H1 (cell line): ENCODE measurements at regions not wholly inside any gene's neighbourhood (a gene's known extent, or its start where the extent isn't known, plus 50 kb on each side); places are given as distances from the start of the nearest gene placed in this dataset.

Experiments used
- CTCF ChIA-PET: fragments of 300-600 bp; sonication (Branson Sonifier 250); formaldehyde crosslinking; loops from one replicate; lab custom pipeline; 2021; ENCODE audit not compliant: partially characterized antibody; lab: Charles Lee
- POLR2A ChIA-PET: fragments of 300-600 bp; sonication (Branson Sonifier 250); formaldehyde crosslinking; loops from one replicate; lab custom pipeline; 2021; ENCODE audit warnings: inconsistent platforms; ENCODE audit not compliant: partially characterized antibody; lab: Charles Lee
- DNase-seq, 2 experiments: peaks; one replicate each; pipeline versions ENCODE4 v3.0.0 to v3.0.0-alpha.2; 2010 to 2022; ENCODE audit warnings: low spot score in 2 of 2, low read depth in 1 of 2, mixed read lengths in 1 of 2
- FAIRE-seq: peaks from 2 replicates; lab custom pipeline; 2011; peaks lifted over from hg19 to GRCh38; lab: Jason Lieb, UNC
- H2AFZ ChIP-seq: 2 replicates; pipeline ENCODE4 v1.8.1; 2012; ENCODE audit warnings: low read length, inconsistent platforms
- H2AK5ac ChIP-seq: 2 replicates; pipeline ENCODE4 v1.6.1; 2013; ENCODE audit warnings: low read depth, low read length
- H2BK120ac ChIP-seq: replicated peaks from 2 replicates; pipeline ENCODE3; 2013; ENCODE audit warnings: low read depth, low read length, inconsistent platforms
- H2BK12ac ChIP-seq: 2 replicates; pipeline ENCODE4 v1.6.1; 2013; ENCODE audit warnings: low read depth, low read length
- H2BK15ac ChIP-seq: 2 replicates; pipeline ENCODE4 v1.6.1; 2013; ENCODE audit warnings: low read length
- H2BK20ac ChIP-seq: 2 replicates; pipeline ENCODE4 v1.6.1; 2013; ENCODE audit warnings: low read length
- H2BK5ac ChIP-seq: 2 replicates; pipeline ENCODE4 v1.6.1; 2013; ENCODE audit warnings: low read depth, low read length
- H3K14ac ChIP-seq: 2 replicates; pipeline ENCODE4 v1.6.1; 2013; ENCODE audit warnings: inconsistent platforms; ENCODE audit not compliant: insufficient read length
- H3K18ac ChIP-seq: 2 replicates; pipeline ENCODE4 v1.6.1; 2013; ENCODE audit warnings: low read length; ENCODE audit errors: extremely low read depth
- H3K23ac ChIP-seq: 2 replicates; pipeline ENCODE4 v1.6.1; 2013; ENCODE audit warnings: inconsistent platforms; ENCODE audit not compliant: insufficient read length
- H3K23me2 ChIP-seq: 2 replicates; pipeline ENCODE4 v1.6.1; 2013; ENCODE audit warnings: low read depth, low read length
- H3K27ac ChIP-seq: 2 replicates; pipeline ENCODE4 v1.6.1; 2011; ENCODE audit warnings: low read depth, low read length, inconsistent platforms
- H3K27me3 ChIP-seq, 4 experiments: replicated peaks in 1 of 4; 1 replicate in 1 of 4; 2 replicates in 3 of 4; pipeline versions ENCODE4 v1.6.1 to v1.8.1; 2011 to 2013; ENCODE audit warnings: low read length in 3 of 4, mild to moderate bottlenecking in 3 of 4, inconsistent platforms in 2 of 4, mixed read lengths in 2 of 4, moderate library complexity in 1 of 4; ENCODE audit not compliant: control insufficient read depth in 3 of 4, insufficient read depth in 3 of 4; ENCODE audit errors: extremely low read depth in 1 of 4
- H3K36me3 ChIP-seq, 4 experiments: 2 replicates each; pipeline versions ENCODE4 v1.6.1 to v1.8.1; 2011 to 2013; ENCODE audit warnings: mild to moderate bottlenecking in 4 of 4, low read length in 3 of 4, moderate library complexity in 2 of 4, control low read depth in 1 of 4, inconsistent platforms in 1 of 4; ENCODE audit not compliant: insufficient read depth in 4 of 4, control insufficient read depth in 2 of 4
- H3K4ac ChIP-seq: replicated peaks from 2 replicates; pipeline ENCODE3; 2013; ENCODE audit warnings: low read length, low read depth, mixed read lengths, inconsistent platforms; ENCODE audit not compliant: insufficient read length
- H3K4me1 ChIP-seq, 4 experiments: replicated peaks in 1 of 4; 1 replicate in 1 of 4; 2 replicates in 3 of 4; pipeline versions ENCODE4 v1.6.1 to v1.8.1; 2011 to 2013; ENCODE audit warnings: low read length in 3 of 4, inconsistent platforms in 2 of 4, mixed read lengths in 1 of 4; ENCODE audit not compliant: insufficient read depth in 4 of 4, control insufficient read depth in 3 of 4
- H3K4me2 ChIP-seq, 2 experiments: 2 replicates each; pipeline versions ENCODE4 v1.6.1 to v1.8.1; 2011 to 2013; ENCODE audit warnings: low read depth in 2 of 2, low read length in 2 of 2, control low read depth in 1 of 2, inconsistent platforms in 1 of 2, mild to moderate bottlenecking in 1 of 2; ENCODE audit not compliant: insufficient read depth in 1 of 2
- H3K4me3 ChIP-seq, 4 experiments: fragments of 200-600, 300-600 bp in 1 of 4; sonication (generic), shearing (Covaris generic), sonication (Bioruptor Twin) in 1 of 4; 2 replicates each; pipeline versions ENCODE4 v1.5.1 to v1.8.1; 2011 to 2016; ENCODE audit warnings: low read length in 4 of 4, low read depth in 3 of 4, control low read depth in 2 of 4, inconsistent platforms in 2 of 4, mild to moderate bottlenecking in 2 of 4, mixed read lengths in 1 of 4, moderate library complexity in 1 of 4; ENCODE audit not compliant: insufficient read depth in 2 of 4; ENCODE audit errors: extremely low read depth in 1 of 4
- H3K56ac ChIP-seq: replicated peaks from 2 replicates; pipeline ENCODE3; 2013; ENCODE audit warnings: low read depth, mild to moderate bottlenecking, mixed read lengths, low read length, inconsistent platforms; ENCODE audit not compliant: insufficient read length
- H3K79me1 ChIP-seq: 2 replicates; pipeline ENCODE4 v1.6.1; 2013; ENCODE audit warnings: low read depth, low read length, control low read depth
- H3K79me2 ChIP-seq, 2 experiments: 2 replicates each; pipeline versions ENCODE4 v1.6.1 to v1.8.1; 2012 to 2013; ENCODE audit warnings: low read length in 2 of 2, mild to moderate bottlenecking in 2 of 2, inconsistent platforms in 1 of 2; ENCODE audit not compliant: insufficient read depth in 2 of 2, control insufficient read depth in 1 of 2
- H3K9ac ChIP-seq, 4 experiments: replicated peaks in 1 of 4; 1 replicate in 1 of 4; 2 replicates in 3 of 4; pipeline versions ENCODE4 v1.6.1 to v1.8.1; 2011 to 2013; ENCODE audit warnings: low read depth in 3 of 4, low read length in 3 of 4, control low read depth in 2 of 4, mild to moderate bottlenecking in 2 of 4, moderate library complexity in 2 of 4, inconsistent platforms in 1 of 4; ENCODE audit errors: extremely low read depth in 1 of 4
- H3K9me3 ChIP-seq, 2 experiments: 2 replicates each; pipeline versions ENCODE4 v1.6.1 to v1.8.1; 2012 to 2013; ENCODE audit warnings: mild to moderate bottlenecking in 2 of 2, moderate library complexity in 2 of 2, control low read depth in 1 of 2, inconsistent platforms in 1 of 2, low read depth in 1 of 2, low read length in 1 of 2, mixed read lengths in 1 of 2; ENCODE audit not compliant: insufficient read depth in 2 of 2
- H4K20me1 ChIP-seq, 2 experiments: replicated peaks in 1 of 2; 2 replicates each; pipeline versions ENCODE3 to v1.8.1; 2011 to 2013; ENCODE audit warnings: inconsistent platforms in 2 of 2, low read length in 2 of 2, mild to moderate bottlenecking in 1 of 2; ENCODE audit not compliant: insufficient read depth in 2 of 2, control insufficient read depth in 1 of 2
- H4K5ac ChIP-seq: 2 replicates; pipeline ENCODE4 v1.6.1; 2013; ENCODE audit warnings: low read length, low read depth, mixed read lengths, inconsistent platforms; ENCODE audit not compliant: insufficient read length
- H4K8ac ChIP-seq: 2 replicates; pipeline ENCODE4 v1.8.0; 2013; ENCODE audit warnings: mild to moderate bottlenecking, moderate library complexity, low read length, inconsistent platforms; ENCODE audit not compliant: insufficient read depth; ENCODE audit errors: extremely low read depth
- H4K91ac ChIP-seq: replicated peaks from 2 replicates; pipeline ENCODE3; 2013; ENCODE audit warnings: low read length, mixed read lengths, inconsistent platforms; ENCODE audit not compliant: insufficient read length
- CBX8 ChIP-seq: fragments of 300-800, 300-1000 bp; sonication (generic); IDR thresholded peaks from 2 replicates; pipeline ENCODE4 v1.7.1; 2016; ENCODE audit warnings: low read depth, low read length, borderline replicate concordance
- CEBPB ChIP-seq: IDR thresholded peaks from 2 replicates; pipeline ENCODE4 v1.6.1; 2012; ENCODE audit warnings: low read depth, low read length
- CTBP2 ChIP-seq: IDR thresholded peaks from 2 replicates; pipeline ENCODE4 v1.7.0; 2011; ENCODE audit warnings: borderline replicate concordance, mild to moderate bottlenecking, moderate library complexity, mixed read lengths, low read length; ENCODE audit not compliant: insufficient read depth, insufficient read length
- GTF2F1 ChIP-seq: IDR thresholded peaks from 2 replicates; pipeline ENCODE4 v1.6.1; 2012; ENCODE audit warnings: low read depth, low read length, improper control_type of control experiment, borderline replicate concordance
- JUN ChIP-seq: IDR thresholded peaks from 2 replicates; pipeline ENCODE4 v1.6.1; 2011; ENCODE audit warnings: low read depth, mild to moderate bottlenecking, improper control_type of control experiment, low read length
- JUND ChIP-seq: IDR thresholded peaks from 2 replicates; pipeline ENCODE4 v1.6.1; 2011; ENCODE audit warnings: mild to moderate bottlenecking, improper control_type of control experiment, low read length
- KDM4A ChIP-seq: IDR thresholded peaks from one replicate; pipeline ENCODE4 v1.7.1; 2012; ENCODE audit warnings: low read depth, mild to moderate bottlenecking, moderate library complexity, low read length, inconsistent platforms; ENCODE audit not compliant: severe bottlenecking
- POLR2A ChIP-seq, 2 experiments: IDR thresholded peaks; 1 replicate in 1 of 2; 2 replicates in 1 of 2; pipeline ENCODE4 v1.6.1; 2011; ENCODE audit warnings: low read depth in 2 of 2, low read length in 2 of 2, mild to moderate bottlenecking in 2 of 2; ENCODE audit errors: control extremely low read depth in 1 of 2
- POLR2AphosphoS5 ChIP-seq: IDR thresholded peaks from 2 replicates; pipeline ENCODE4 v1.6.1; 2011; ENCODE audit warnings: low read depth, low read length
- RBBP5 ChIP-seq: IDR thresholded peaks from 2 replicates; pipeline ENCODE4 v1.7.1; 2012; ENCODE audit warnings: low read depth, mild to moderate bottlenecking, inconsistent platforms, low read length, moderate library complexity, borderline replicate concordance
- SAP30 ChIP-seq: fragments of 300-600 bp; sonication (generic); IDR thresholded peaks from 2 replicates; pipeline ENCODE4 v1.7.1; 2012; ENCODE audit warnings: low read length, moderate library complexity, mild to moderate bottlenecking, inconsistent platforms; ENCODE audit not compliant: insufficient read depth, insufficient replicate concordance
- SIRT6 ChIP-seq: IDR thresholded peaks from one replicate; pipeline ENCODE4 v1.7.1; 2012; ENCODE audit warnings: low read length, inconsistent platforms
- SP1 ChIP-seq: IDR thresholded peaks from 2 replicates; pipeline ENCODE4 v1.6.1; 2011; ENCODE audit warnings: low read depth, low read length
- SP2 ChIP-seq: IDR thresholded peaks from 2 replicates; pipeline ENCODE4 v1.6.1; 2012; ENCODE audit warnings: mild to moderate bottlenecking, low read length, inconsistent platforms
- SP4 ChIP-seq: IDR thresholded peaks from 2 replicates; pipeline ENCODE4 v1.6.1; 2012; ENCODE audit warnings: low read length, inconsistent platforms
- SUZ12 ChIP-seq: fragments of 200-600 bp; sonication (generic); IDR thresholded peaks from 2 replicates; pipeline ENCODE4 v1.6.1; 2012; ENCODE audit warnings: mild to moderate bottlenecking, inconsistent platforms, low read length, moderate library complexity, mixed read lengths
- WGBS, 2 experiments: shearing (Covaris generic) in 1 of 2; methylation state at CpG; one replicate each; pipeline versions ENCODE4 v1.1.6 to v1.1.7; 2013 to 2015; ENCODE audit warnings: low lambda C conversion rate in 2 of 2, mixed read lengths in 2 of 2, inconsistent platforms in 1 of 2, low coverage in 1 of 2, missing lambda C conversion rate in 1 of 2; ENCODE audit not compliant: insufficient replicate concordance in 2 of 2, insufficient coverage in 1 of 2, insufficient read length in 1 of 2; ENCODE audit errors: extremely low coverage in 1 of 2, missing lambda C conversion rate in 1 of 2; 5-methylcytosine and 5-hydroxymethylcytosine counted together
- TF ChIP-seq, protein P1 (sequence below): IDR thresholded peaks from 2 replicates; pipeline ENCODE4 v1.6.1; 2012; ENCODE audit warnings: inconsistent platforms

DNA sequence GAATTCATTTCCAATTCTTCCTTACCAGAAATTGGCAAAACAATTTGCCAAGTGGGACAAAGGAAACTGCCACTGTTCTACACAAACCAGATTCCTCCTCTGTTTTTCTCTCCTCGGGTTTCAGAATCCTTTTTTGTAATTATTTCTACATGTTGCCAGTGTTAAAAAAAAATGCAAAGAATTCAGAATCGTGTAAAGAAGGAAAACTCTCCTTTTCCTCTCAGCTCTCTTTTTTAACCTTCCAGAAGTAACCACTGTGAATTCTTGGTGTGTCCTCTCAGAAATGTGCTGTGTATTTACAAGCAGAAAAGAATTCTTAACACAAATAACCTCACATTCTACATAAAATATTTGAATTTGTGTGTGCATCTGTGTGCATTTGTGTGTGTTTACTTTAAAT lies 224.6 kb downstream of the DRD1 start:
- Histone ChIP-seq H4K20me1 (no peaks in the 10 kb centered on the region), H3K4me3 (no peak overlapping the region), H2BK12ac (no peak overlapping the region), H3K14ac (no peak overlapping the region), H3K4ac (no peak overlapping the region), H3K4me2 (no peak overlapping the region), H2AFZ (no peak overlapping the region), H2BK20ac (no peak overlapping the region), H2AK5ac (no peak overlapping the region), H4K8ac (no peak overlapping the region), H3K18ac (no peak overlapping the region), H3K23ac (no peak overlapping the region), H3K27me3 (no peaks in the 10 kb centered on the region; a peak in 1 of 7 replicates), H3K56ac (no peak overlapping the region), H3K79me1 (no peaks in the 10 kb centered on the region), H3K36me3 (no peaks in the 10 kb centered on the region), H3K27ac (no peak overlapping the region), H3K79me2 (no peaks in the 10 kb centered on the region), H3K9me3 (no peaks in the 10 kb centered on the region), H4K5ac (no peak overlapping the region), H2BK120ac (no peak overlapping the region), H2BK15ac (no peak overlapping the region), H3K4me1 (peaks cover 0 to 3% (median 0%) of the 10 kb centered on the region in 4 experiments; a peak in 1 of 7 replicates), H3K9ac (no peak overlapping the region), H4K91ac (no peak overlapping the region), H2BK5ac (no peak overlapping the region), H3K23me2 (no peaks in the 10 kb centered on the region)
- POLR2A ChIA-PET = no interaction called here
- 83% methylated on average over 2 of the region's 2 CpGs; no CpG with 5 or more reads in 1 of the 2 experiments for WGBS, 2 experiments
- CTCF ChIA-PET = no interaction called here
- no peak for DNase-seq
- no peak for FAIRE-seq
- TF ChIP-seq RBBP5 (no peak), SP1 (no peak), SUZ12 (no peak), POLR2AphosphoS5 (no peak), SIRT6 (no peak), CBX8 (no peak), CTBP2 (no peak), POLR2A (IDR thresholded peaks at IDR 0.05; ENCODE audit: control extremely low read depth in 1 of 2, low read depth in 2 of 2, low read length in 2 of 2) (no peak), SAP30 (no peak), JUND (no peak), GTF2F1 (no peak), JUN (no peak), KDM4A (no peak), CEBPB (no peak), SP4 (no peak), SP2 (no peak)
- TF ChIP-seq, protein P1, sequence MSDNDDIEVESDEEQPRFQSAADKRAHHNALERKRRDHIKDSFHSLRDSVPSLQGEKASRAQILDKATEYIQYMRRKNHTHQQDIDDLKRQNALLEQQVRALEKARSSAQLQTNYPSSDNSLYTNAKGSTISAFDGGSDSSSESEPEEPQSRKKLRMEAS = no peak
